COLO829 (cell line): ENCODE measurements at regions not wholly inside any gene's neighbourhood (a gene's known extent, or its start where the extent isn't known, plus 50 kb on each side); places are given as distances from the start of the nearest gene placed in this dataset.
"Not testable (repeated sequence)": the region's sequence is repeated elsewhere in the genome, so short reads cannot be mapped to it uniquely, and the experiment has no call there.

Experiments used
- DNase-seq: peaks from one replicate; pipeline ENCODE4 v3.0.0; 2012; ENCODE audit warnings: low spot score

DNA sequence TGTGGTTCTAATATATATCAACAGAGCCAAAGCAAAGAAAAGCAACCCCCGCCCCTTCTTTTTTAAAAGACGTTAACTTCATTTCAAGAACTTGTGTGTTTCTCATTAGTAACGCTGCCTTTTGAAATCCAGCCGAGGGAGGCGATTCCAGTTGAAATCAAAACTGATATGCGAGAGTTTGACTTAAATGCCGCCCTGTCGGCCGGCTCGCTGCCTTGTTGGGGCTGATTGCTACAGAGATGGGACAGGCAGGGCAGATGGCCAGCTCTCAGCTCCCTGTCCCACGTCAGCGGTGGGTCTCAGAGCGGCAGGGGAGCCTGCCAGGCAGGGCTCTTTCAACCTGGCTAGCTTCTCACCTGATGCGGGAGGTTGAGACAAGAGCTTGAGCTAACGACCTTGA, 51.9 kb upstream of the ALX4 start:
- no peak for DNase-seq

- DNase-seq: no peak
Measured at GRCh38 chr11:44363116-44363515, 53.2 kb upstream of the ALX4 start.

- no peak for DNase-seq
Measured at GRCh38 chr11:44364596-44364995, 54.7 kb upstream of the ALX4 start.

DNA sequence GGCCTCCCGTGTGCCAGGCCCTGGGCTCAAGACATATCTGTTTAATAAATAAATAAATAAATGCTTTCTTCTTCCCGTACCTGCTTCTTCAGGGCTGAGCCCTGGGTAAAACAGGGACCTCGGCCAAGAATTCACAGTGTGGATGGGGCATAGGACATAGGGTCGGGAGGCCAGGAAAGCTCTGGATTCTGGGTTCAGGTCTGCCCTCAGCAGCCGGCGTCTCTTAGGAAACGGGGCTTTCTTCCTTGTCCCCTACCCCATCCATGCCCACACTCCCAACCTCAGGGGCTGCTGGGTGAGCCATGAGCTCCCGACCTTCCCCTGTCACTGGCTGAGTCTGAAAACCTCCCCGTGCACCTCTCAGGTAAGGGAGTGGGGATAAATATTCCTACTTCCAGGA, 55.7 kb upstream of the ALX4 start:
- DNase-seq: no peak

GRCh38 chr11:44366026-44366425, 56.1 kb upstream of the ALX4 start:
- no peak for DNase-seq

DNA sequence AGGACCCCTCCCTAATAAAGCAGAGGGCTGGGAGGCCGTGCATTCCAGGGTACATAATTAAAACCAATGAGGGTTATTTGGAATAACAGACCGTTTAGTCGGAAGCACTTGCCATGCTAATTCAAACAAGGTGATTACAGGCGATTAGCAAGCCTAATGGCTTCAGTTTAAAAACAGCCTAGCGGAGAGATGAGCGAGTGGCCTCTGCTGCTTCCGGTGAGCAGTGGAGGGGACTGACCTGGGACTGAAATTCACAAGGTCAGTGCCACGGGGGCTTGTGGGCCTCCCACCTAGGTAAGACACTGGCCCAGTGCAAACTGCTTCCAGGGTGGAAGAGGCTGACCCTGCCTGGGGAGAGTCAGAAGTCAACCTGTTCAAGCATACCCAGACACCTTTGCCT, 56.8 kb upstream of the ALX4 start:
- DNase-seq: no peak

DNA sequence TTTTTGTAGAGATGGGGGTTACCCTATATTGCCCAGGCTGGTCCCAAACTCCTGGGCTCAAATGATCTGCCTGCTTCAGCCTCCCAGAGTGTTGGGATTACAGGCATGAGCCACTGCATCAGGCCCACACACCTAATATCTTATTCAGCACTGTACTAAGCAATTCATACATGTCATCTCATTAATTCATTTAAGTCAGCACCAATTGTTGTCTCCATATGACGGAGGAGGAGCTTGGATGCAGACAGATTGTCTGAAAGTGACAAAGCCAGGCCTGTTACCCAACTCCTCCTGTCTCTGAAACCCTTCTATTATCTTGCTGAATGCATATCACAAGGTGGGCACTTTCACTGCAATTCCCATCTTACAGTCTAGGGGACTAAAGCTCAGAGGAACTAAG, 57.5 kb upstream of the ALX4 start:
- no peak for DNase-seq

DNA sequence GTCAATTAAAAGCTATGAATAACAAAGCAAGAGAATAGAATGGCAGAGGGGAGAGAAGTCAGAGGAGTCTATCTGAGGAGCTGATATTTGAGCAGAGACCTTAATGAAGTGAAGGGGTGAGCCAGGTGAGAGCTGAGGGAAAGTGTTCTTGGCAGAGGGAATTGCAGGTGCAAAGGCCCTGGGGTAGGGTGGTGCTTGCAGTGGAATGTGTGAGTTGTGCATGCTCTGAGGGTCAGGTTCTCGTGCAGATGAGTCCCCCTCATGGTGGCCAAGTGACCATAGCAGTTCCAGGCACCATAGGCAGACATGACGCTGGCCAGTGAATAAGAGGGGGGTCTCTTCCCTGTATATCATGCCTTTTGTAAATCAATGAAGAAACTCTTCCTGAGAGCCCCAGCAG, 58.9 kb upstream of the ALX4 start:
- no peak for DNase-seq

DNA sequence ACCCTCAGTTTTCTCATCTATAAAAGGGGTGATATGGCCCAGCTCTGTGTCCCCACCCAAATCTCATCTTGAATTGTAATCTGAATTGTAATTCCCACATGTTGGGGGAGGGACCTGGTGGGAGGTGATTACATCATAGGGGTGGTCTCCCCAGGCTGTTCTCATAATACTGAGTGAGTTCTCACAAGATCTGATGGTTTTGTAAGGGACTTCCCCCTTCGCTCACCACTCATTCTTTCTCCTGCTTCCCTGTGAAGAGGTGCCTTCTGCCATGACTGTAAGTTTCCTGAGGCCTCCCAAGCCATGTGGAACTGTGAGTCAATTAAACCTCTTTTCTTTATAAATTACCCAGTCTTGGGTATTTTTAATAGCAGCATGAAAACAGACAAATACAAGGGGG, 61.1 kb upstream of the ALX4 start:
- DNase-seq: not testable (repeated sequence)

DNA sequence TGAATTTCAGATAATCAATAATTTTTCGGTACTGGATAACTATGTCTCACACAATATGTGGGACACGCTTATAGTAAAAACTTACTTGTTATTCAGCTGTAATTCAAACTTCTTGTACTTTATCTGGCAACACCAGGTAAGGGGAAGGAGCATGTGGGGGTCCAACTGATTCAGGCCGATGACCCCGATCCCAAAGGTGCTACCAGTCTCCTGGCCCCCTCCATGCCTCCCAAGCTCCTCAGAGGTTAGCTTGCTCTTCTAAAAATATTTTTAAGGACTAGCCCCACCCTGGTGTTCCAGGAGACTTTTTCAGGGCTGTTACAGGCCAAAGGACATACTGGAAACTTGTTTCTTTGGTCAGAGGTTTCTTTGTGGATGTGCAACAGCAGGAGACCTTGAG, 61.8 kb upstream of the ALX4 start:
- no peak for DNase-seq

DNA sequence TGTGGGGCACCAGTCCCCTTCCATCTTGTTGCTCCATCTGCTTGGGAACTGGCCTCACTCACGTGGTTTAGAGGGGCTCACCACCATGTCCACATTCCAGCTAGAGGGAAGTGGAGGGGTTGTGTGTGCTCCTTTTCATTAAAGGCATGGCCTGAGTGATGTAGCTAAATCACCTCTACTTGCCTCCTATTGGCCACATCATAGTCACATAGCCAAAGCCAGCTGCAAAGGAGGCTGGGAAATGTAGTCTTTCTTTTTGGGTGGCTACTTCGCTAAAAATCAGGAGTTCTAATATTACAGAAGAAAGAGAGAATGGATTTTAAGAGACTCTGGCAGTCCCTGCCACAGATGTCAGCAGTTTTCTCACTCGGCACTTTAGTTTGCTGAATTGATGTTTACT, 63.0 kb upstream of the ALX4 start:
- no peak for DNase-seq

DNA sequence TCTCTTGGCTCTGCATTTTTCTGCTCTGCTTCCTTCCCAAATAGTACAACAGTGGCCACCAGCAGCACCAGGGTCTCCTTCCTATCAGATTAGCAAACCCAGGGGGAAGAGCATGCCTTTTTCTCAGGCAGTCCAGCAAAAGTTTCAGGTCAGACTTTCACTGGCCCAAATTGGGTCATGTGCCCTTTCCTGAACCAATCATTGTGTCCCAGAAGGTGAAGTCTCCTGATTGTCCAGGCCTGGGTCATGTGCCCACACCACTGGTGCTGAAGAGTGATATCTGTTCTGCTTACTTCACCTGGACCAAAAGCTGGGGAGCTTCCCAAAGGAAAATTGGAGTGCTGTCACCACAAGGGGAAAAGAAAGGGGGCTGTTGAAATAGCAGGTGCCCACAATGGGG, 64.1 kb upstream of the ALX4 start:
- DNase-seq: no peak

DNA sequence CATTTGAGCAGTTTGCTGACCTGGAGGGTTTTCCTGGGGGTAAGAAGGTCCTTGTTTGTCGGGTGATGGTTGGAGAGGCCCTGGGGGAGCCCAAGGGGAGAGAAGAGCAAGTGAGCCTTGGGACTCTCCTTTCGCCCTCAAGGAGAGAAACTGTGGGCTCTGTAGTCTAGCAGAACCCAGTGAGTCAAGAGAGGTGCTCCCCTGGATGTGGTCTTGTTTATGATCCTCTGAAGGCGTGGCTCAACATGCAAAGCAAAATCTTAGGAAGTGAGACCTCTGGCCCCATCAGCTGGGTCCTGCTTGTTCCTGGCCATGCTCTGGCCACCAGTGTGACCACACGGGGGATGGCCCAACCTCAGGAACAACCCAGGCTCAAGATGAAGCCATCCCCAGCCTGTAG, 66.5 kb upstream of the ALX4 start:
- no peak for DNase-seq

DNA sequence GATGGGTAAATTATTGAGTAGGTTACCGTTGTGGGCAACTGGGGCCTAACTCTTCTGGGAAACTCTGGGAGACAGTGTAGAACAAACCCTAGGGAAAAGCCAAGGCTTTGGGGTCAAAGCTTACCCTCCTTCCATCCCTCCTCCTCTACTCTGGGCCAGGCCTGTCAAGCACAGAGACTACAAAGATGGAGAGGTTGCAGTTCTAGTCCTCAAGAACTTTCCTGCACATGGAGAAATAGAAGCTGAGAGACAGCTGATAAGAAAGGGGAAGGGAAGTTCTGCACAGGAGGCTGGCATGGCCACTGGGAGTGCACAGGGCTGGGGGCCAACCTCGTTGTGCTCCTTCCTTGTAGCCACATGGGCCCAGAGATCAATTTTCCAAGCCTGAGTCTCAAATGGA, 67.2 kb upstream of the ALX4 start:
- no peak for DNase-seq

DNA sequence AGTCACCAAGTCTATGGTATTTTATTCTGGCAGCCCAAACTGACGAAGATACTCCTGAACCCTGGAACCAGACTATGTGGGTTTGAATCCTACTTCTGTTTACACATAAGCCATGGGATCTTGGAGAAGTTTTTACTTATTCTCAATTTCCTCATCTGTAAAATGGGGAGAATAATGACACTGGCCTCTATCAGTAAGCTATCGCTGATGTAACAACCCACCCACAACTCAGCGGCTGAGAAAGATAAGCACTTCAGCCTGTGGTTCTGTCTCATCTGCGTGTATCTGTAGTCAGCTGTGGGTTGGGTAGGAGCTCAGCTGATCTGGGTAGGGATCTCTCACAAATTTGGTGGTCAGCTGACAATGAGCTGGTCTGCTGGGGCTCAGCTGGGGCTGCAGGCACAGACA, 68.0 kb upstream of the ALX4 start:
- no peak for DNase-seq

DNA sequence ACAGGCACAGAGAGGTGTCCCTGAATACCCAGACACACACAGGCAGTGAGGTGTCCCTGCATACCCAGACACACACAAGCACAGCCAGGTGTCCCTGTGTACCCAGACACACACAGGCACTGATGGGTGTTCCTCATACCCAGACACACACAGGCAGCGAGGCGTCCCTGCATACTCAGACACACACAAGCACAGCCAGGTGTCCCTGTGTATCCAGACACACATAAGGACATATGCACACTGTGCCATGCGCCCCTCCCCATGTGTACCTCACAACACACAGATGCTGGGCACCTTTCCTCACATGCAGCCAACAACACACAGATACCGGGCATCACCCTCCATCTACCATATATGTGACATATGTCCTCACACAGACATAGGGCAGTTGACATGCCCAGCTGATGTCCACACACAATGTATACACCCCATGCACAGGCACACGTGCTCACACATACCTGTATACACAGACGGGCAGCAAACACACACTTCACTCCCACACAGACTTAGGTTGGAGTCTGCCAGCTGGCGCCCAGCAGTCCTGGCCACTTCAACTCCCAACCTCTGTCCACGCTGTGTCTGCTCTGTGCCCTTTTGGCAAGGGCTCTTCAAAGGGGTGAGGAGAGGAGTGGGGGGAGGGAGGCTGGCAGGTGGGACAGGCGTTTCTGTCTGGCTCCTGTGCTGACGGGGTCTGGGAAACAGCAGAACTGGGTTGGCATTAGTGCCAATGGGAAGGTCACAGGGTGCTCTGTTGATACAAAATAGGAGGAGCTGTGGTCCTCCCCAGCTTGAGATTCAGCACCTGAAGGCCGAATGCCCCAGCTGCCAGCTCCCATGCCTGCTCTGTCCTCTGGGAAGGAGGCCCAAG, 69.4 kb upstream of the ALX4 start:
- DNase-seq: no peak

DNA sequence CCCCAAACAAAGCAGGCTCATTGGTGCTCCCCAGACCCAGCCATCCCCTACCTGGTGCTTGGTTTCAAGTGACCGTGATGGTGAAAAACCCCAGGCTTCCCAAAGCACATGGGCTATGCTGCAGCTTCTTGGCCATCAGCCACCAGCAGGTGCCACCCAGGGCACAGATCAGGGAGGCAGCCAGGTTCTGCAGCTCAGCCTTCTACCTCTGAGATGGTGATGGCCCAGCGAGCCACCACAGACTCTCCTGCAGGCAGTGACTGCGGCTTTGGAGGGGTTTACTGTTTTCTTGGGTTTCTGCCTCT, 70.0 kb upstream of the ALX4 start:
- DNase-seq: no peak

DNA sequence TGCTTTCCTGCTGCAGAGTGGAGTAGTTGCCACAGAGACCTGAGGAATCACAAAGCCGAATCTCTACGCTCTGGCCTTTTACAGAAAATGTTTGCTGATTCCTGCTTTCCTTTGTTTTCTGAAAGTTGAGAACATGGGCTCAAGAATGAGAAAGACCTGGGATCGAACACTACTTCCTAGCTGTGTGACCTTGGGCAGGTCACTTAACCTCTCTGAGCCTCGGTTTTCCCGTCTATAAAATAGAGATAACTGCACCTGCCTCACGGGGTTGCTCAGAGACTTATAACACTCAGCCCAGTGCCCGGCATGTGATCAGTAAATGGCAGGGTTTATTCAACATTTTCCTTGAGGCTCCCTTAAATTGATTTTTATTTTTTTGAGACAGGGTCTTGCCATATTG, 70.9 kb upstream of the ALX4 start:
- no peak for DNase-seq

DNA sequence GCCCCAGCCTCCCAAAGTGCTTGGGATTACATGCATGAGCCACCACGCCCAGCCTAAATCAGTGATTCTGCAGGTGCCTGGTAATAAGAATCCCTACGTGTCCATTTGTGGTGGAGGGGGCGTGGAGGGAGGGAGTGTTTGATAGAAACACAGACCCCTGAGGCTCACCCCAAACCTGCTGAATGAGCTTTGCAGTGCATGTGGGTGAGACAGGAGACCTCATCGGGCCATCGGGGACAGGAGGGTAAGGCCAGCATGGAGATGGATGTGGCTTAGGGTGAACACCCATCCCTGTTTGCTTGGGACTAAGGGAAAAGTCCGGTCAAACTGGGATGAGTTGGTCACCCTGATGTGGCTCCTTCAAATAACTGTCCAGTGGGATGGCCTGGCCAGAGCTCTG, 71.3 kb upstream of the ALX4 start:
- no peak for DNase-seq

DNA sequence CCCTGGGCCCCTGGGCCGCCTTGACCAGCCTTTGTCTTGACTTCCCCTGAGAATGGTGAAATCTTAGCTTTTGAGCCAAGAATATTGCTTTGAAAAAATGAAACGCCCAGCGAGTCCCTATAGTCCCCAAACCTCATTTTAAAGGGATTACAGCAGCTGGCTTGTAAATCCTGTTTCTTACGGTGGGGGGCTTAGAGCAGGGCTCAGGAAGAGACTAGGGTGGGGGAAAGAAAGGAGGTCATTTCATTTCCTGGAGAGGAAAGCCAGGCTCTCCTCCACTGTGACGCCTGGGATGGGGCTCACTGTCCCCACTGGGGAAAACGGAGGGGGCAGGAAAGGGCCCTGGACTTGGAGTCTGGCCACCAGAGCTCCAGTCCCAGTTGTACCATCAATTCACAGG, 72.2 kb upstream of the ALX4 start:
- no peak for DNase-seq

DNA sequence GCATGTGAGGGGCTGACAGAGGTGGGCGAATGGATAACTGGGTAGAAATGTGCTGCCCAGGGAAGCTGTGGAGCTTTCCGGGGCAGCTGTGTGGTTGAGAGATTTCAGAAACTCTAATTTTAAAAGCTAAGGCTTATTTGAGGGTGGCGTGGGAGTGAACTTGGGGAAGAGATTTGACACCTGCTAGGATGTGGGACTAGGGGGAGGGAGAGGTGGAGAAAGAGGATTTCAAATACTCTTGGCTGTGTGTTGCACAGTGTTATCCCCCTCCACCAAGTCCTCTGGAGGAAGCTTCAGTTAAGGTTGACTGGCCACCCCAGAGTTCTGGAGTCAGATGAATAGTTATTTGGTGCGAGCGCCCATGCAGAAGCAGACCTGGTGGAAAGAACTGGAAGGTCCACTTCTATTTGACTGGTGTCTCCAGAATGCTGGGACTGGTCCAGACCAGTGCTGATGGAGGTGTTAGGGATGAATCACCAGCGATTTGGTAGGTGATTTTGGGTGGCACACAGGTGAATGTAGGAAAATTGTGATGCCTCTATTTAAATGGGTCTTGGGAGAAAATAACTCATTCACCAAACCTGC, 72.8 kb upstream of the ALX4 start:
- no peak for DNase-seq

- DNase-seq: no peak
Measured at GRCh38 chr11:44383246-44383645, 73.3 kb upstream of the ALX4 start.

DNA sequence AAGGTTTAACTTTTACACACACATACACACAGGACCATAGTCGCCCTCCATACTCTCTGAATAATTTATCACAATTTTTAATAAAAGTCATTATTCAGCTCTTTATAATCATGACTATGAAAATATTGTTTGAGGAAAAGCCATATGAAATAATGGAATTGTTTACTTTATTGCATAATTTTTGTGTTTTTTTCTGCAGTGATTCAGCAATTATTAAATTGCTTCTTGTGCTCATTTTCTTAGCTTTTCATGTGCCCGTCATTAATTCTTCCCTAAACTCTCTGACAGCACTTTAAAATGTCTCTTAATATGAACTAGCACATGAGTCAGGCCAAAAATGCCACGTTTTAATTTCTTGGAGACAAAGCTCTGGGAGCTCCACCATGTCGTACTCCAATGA, 77.5 kb upstream of the ALX4 start:
- no peak for DNase-seq

DNA sequence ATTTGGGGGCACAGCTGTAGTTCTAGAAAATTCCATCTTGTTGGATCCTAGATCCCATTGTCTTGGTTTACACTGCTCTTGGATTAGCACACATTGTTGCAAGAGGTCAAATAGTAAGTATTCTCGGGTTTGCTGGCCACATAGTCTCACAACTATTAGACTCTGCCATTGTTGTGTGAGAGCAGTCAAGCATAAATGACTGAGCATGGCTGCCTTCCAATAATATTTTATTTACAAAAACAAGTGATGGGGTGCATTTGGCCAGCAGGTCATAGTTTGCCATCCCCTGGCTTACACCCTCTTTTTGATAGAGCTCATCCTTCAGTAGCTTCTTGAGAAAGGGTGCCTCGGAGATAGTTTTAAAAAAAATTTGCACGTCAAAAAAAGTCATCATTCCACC, 77.9 kb upstream of the ALX4 start:
- no peak for DNase-seq
